Lower lobe of right lung (tissue), 2 donors: ENCODE measurements at regions not wholly inside any gene's neighbourhood (a gene's known extent, or its start where the extent isn't known, plus 50 kb on each side); places are given as distances from the start of the nearest gene placed in this dataset.

ENCODE experiments used
- ATAC-seq, 2 donors: fragments of 200-7000 bp; cut with Tn5 transposase; one replicate each; pipeline ENCODE4 v1.9.1; 2020 to 2022; ENCODE audit warnings: mild to moderate bottlenecking in 2 of 2, moderate library complexity in 2 of 2
- DNase-seq: peaks from one replicate; pipeline ENCODE4 v3.0.0-alpha.2; 2020
- H3K27ac ChIP-seq: fragments of 200-600 bp; one replicate; pipeline ENCODE4 v1.8.0; 2022
- H3K27me3 ChIP-seq: fragments of 200-600 bp; one replicate; pipeline ENCODE4 v1.8.0; 2022; ENCODE audit warnings: low read depth
- H3K36me3 ChIP-seq: fragments of 200-600 bp; one replicate; pipeline ENCODE4 v1.8.0; 2022; ENCODE audit warnings: mild to moderate bottlenecking
- H3K4me1 ChIP-seq: fragments of 200-600 bp; one replicate; pipeline ENCODE4 v1.8.0; 2022
- H3K4me3 ChIP-seq: fragments of 200-600 bp; one replicate; pipeline ENCODE4 v1.8.0; 2022; ENCODE audit warnings: mild to moderate bottlenecking
- H3K9me3 ChIP-seq: fragments of 200-600 bp; one replicate; pipeline ENCODE4 v1.8.0; 2022
- CTCF ChIP-seq: fragments of 200-600 bp; IDR thresholded peaks from one replicate; pipeline ENCODE4 v1.8.0; 2022; ENCODE audit warnings: antibody characterized with exemption, mild to moderate bottlenecking
- intact Hi-C: fragments of 100-400 bp; cut with DNase I; formaldehyde crosslinking; loops from one replicate; pipeline ENCODE4 v1.11.0; 2022
- donor health status: DM: no; HTN: yes; CAD: no; lungs with severe emphysema.

GRCh38 chr3:147616998-147617619 is 207.9 kb downstream of the ZIC1 start:
- TF ChIP-seq CTCF, result peak; percentile 35
- ATAC-seq (no peak), DNase-seq (no peak)
- Histone ChIP-seq H3K4me1 (no peaks in the 10 kb centered on the region), H3K9me3 (no peaks in the 10 kb centered on the region), H3K36me3 (no peaks in the 10 kb centered on the region), H3K4me3 (no peak overlapping the region), H3K27ac (no peak overlapping the region), H3K27me3 (no peaks in the 10 kb centered on the region)
- intact Hi-C loops, result no loop called here

- intact Hi-C loops, result no loop called here
These were observed 209.5 kb downstream of the ZIC1 start for GRCh38 chr3:147618691-147619090.

DNA sequence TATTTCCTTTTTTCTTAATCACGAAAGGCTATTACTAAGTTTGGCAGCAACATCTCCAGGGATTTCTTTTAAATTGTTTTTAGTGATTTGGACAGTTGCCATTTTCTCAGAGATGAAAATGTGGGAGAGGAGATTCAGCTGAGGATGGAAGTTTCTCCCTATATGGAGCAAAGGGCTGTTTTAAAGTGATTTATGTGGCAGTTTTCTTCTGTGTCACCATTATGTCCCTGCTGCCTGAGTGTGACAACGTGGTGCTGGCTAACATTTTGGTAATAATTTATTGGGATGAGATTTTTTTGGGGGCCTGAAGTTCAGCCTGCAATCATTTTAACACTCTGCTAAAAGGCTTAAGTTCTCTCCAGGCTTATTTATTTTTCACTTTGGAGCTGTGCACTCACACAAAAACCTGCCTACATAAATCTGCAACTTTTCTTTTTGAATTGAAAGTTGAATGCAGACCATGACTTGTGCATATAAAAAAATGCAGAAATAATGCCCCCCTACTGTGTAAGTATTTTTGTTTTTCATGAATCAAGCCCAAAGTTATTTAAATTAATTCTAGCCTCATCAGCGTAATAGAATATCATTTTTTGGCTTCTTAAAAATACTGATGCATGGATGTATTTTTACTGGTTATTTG is 210.9 kb downstream of the ZIC1 start:
- H3K36me3 ChIP-seq, result no peaks in the 10 kb centered on the region
- no peak for DNase-seq
- H3K9me3 ChIP-seq, result no peaks in the 10 kb centered on the region
- intact Hi-C loops, result no loop called here
- no peak for TF ChIP-seq CTCF
- ATAC-seq, result no peak
- no peaks in the 10 kb centered on the region for H3K4me1 ChIP-seq
- H3K4me3 ChIP-seq, result no peak overlapping the region
- H3K27ac ChIP-seq, result no peak overlapping the region
- H3K27me3 ChIP-seq, result no peaks in the 10 kb centered on the region

More at GRCh38 chr3:147618691-147619090, 209.5 kb downstream of the ZIC1 start:
- no peak for TF ChIP-seq CTCF
- Histone ChIP-seq H3K36me3 (no peaks in the 10 kb centered on the region), H3K9me3 (no peaks in the 10 kb centered on the region), H3K4me3 (no peak overlapping the region), H3K4me1 (no peaks in the 10 kb centered on the region), H3K27ac (no peak overlapping the region), H3K27me3 (no peaks in the 10 kb centered on the region)
- ATAC-seq (no peak), DNase-seq (no peak)

GRCh38 chr3:147620906-147621305 is 211.7 kb downstream of the ZIC1 start:
- no peaks in the 10 kb centered on the region for H3K9me3 ChIP-seq
- no peaks in the 10 kb centered on the region for H3K4me1 ChIP-seq
- no peak for TF ChIP-seq CTCF
- H3K27me3 ChIP-seq, result no peaks in the 10 kb centered on the region
- H3K27ac ChIP-seq, result no peak overlapping the region
- DNase-seq, result no peak
- ATAC-seq, result no peak
- intact Hi-C loops, result no loop called here
- no peaks in the 10 kb centered on the region for H3K36me3 ChIP-seq
- no peak overlapping the region for H3K4me3 ChIP-seq

- no peak overlapping the region for H3K4me3 ChIP-seq
- intact Hi-C loops, result no loop called here
- no peak for DNase-seq
- H3K9me3 ChIP-seq, result peaks cover 7% of the 10 kb centered on the region
- no peak overlapping the region for H3K27ac ChIP-seq
- no peak for TF ChIP-seq CTCF
- ATAC-seq, result no peak
- H3K36me3 ChIP-seq, result no peaks in the 10 kb centered on the region
- no peaks in the 10 kb centered on the region for H3K27me3 ChIP-seq
- no peaks in the 10 kb centered on the region for H3K4me1 ChIP-seq
These were observed 221.8 kb downstream of the ZIC1 start for GRCh38 chr3:147630921-147631415.
